AG10803 (cell line): ENCODE measurements at regions not wholly inside any gene's neighbourhood (a gene's known extent, or its start where the extent isn't known, plus 50 kb on each side); places are given as distances from the start of the nearest gene placed in this dataset.

Source experiments
- DNase-seq: peaks from one replicate; pipeline ENCODE4 v3.0.0; 2010; ENCODE audit warnings: low read depth
- H3K4me3 ChIP-seq: 2 replicates; pipeline ENCODE4 v1.5.1; 2011; ENCODE audit warnings: mild to moderate bottlenecking, low read length, control low read depth
- TF ChIP-seq, protein P1 (sequence below): conservative IDR thresholded peaks from 2 replicates; pipeline ENCODE4 v1.5.1; 2011; ENCODE audit warnings: mild to moderate bottlenecking, low read length, control low read depth, inconsistent platforms

DNA sequence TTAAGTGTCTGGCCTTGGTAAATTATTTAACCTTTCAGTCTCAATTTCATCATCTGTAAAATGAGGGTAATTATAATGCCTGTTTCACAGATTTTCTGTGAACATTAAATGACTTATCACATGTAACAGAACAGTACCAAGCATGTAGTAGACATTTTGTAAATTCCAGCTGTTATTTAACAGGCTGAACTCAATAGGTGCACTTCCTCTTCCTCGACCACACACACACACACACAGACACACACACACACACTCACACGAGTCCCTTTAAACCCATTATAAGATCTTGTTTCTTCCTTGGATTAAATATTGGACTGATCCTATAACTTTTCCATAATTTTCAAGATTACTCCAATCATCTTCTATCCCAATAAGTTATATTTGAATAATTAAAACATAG is 53.4 kb upstream of the COL25A1 start:
- H3K4me3 ChIP-seq: no peak overlapping the region
- no peak for DNase-seq

GRCh38 chr4:109352941-109353340 is 50.5 kb upstream of the COL25A1 start:
- no peak overlapping the region for H3K4me3 ChIP-seq
- TF ChIP-seq, protein P1, sequence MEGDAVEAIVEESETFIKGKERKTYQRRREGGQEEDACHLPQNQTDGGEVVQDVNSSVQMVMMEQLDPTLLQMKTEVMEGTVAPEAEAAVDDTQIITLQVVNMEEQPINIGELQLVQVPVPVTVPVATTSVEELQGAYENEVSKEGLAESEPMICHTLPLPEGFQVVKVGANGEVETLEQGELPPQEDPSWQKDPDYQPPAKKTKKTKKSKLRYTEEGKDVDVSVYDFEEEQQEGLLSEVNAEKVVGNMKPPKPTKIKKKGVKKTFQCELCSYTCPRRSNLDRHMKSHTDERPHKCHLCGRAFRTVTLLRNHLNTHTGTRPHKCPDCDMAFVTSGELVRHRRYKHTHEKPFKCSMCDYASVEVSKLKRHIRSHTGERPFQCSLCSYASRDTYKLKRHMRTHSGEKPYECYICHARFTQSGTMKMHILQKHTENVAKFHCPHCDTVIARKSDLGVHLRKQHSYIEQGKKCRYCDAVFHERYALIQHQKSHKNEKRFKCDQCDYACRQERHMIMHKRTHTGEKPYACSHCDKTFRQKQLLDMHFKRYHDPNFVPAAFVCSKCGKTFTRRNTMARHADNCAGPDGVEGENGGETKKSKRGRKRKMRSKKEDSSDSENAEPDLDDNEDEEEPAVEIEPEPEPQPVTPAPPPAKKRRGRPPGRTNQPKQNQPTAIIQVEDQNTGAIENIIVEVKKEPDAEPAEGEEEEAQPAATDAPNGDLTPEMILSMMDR: no peak
- no peak for DNase-seq

More for the DNA sequence above, 53.4 kb upstream of the COL25A1 start:
- TF ChIP-seq, protein P1: no peak
